HG03354 (cell line): ENCODE measurements at regions not wholly inside any gene's neighbourhood (a gene's known extent, or its start where the extent isn't known, plus 50 kb on each side); places are given as distances from the start of the nearest gene placed in this dataset.
"Not testable (repeated sequence)": the region's sequence is repeated elsewhere in the genome, so short reads cannot be mapped to it uniquely, and the experiment has no call there.

Source experiments
- ATAC-seq: cut with Tn5 transposase; IDR thresholded peaks from one replicate; pipeline ENCODE4 v1.9.1; 2021; ENCODE audit warnings: mild to moderate bottlenecking; ENCODE audit not compliant: unreplicated experiment, poor library complexity, severe bottlenecking

GRCh38 chr13:79861731-79862130, 380.8 kb downstream of the NDFIP2 start:
- ATAC-seq, result no peak

- no peak for ATAC-seq
Measured at GRCh38 chr13:79860791-79861190, 379.8 kb downstream of the NDFIP2 start.

DNA sequence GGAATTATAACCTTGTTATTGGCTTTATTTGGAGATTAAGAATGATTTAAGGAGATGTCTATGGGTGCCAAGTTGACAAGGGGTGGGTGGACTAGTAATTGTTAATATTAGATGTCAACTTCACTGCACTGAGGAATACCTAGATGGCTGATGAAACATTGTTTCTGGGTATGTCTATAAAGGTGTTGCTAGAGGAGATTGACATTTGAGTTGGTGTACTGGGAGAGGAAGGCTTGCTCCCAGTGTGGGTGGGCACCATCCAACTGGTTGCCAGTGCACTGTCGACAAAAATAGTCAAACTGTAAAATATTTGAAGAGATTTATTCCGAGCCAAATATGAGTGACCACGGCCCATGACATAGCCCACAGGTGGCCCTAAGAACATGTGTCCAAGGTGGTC, 378.8 kb downstream of the NDFIP2 start:
- ATAC-seq, result no peak

- ATAC-seq, result no peak
Measured at GRCh38 chr13:79853251-79853650, 372.3 kb downstream of the NDFIP2 start.

GRCh38 chr13:79851318-79851717, 370.4 kb downstream of the NDFIP2 start:
- ATAC-seq, result no peak

GRCh38 chr13:79847882-79848592, 367.1 kb downstream of the NDFIP2 start:
- no peak for ATAC-seq

DNA sequence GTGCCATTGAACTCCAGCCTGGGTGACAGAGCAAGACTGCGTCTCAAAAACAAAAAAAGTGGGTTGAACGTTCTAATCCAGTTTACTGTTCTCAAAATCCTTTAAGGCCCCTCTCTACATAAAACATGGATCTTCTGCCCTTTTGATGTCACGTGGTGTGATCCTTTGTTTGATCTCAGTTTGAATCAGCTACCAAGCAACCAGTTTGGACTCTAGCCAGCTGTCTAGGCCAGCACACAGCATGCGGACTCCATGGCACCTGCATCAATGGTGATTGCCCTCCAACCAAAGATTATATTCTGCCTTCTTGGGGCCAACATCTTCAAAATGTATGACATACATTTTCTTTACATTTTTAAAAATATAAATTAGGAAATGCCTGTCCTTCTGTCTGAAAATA, 365.4 kb downstream of the NDFIP2 start:
- ATAC-seq, result no peak

GRCh38 chr13:79837741-79838450, 356.9 kb downstream of the NDFIP2 start:
- ATAC-seq, result no peak

- ATAC-seq, result not testable (repeated sequence)
Measured at GRCh38 chr13:79836121-79836520, 355.2 kb downstream of the NDFIP2 start.

- ATAC-seq, result no peak
Measured at GRCh38 chr13:79834876-79835275, 353.9 kb downstream of the NDFIP2 start.

- no peak for ATAC-seq
Measured at GRCh38 chr13:79833991-79834390, 353.0 kb downstream of the NDFIP2 start.

DNA sequence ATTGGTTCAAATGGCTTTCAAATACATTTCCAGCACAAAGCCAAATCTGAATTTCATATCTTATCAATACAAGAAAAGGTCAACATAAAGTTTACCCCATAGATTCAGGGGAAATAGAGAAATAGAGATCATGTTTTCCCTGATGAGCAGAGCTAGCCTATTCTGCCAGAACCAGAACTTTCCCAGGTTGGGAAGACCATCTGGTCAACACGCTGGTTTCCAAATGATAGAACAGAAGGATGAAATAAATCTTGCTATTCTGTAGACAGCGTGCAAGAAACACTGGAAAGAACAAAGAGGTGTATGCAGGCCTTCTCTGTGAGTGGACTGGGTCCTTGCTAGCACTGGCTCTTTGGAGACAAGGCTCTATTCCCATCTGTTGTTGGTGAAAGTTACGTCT, 350.6 kb downstream of the NDFIP2 start:
- no peak for ATAC-seq

DNA sequence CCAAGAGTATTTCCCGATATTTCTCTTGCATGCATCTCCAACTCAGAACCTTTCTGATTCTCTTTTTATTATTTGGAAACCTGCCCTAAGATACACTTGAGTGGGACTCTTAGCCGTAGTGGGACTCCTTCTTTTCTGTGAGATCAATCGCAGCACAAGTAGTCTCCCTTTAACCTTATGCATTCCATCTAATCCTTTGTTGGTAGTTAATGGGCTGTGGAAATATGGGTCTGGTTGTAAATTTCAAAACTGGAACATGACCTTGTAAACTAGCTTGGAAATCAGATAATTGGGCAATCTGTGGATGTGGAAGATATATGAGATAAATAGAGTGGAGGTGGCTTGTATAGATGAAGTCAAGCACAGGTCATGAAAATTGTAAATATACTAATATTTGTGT, 350.0 kb downstream of the NDFIP2 start:
- ATAC-seq, result no peak

- no peak for ATAC-seq
Measured at GRCh38 chr13:79830426-79830825, 349.5 kb downstream of the NDFIP2 start.

- ATAC-seq, result no peak
Measured at GRCh38 chr13:79829880-79830279, 348.9 kb downstream of the NDFIP2 start.

GRCh38 chr13:79825959-79826358, 345.0 kb downstream of the NDFIP2 start:
- no peak for ATAC-seq

DNA sequence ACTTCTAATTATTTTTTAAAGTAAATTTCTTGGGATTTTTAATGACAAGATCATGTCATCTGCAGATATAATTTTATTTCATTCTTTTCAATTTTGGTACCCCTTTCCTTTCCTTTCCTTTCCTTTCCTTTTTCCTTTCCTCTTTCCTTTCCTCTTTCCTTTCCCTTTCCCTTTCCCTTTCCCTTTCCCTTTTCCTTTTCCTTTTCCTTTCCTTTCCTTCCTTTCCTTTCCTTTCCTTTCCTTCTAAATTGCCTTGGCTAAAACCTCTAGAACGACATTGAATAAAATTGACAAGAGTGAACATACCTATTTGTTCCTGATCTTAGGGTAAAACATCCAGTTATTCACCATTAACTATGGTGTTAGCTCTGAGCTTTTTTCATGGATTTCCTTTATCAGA, 334.1 kb downstream of the NDFIP2 start:
- ATAC-seq, result no peak

GRCh38 chr13:79812070-79812850, 331.3 kb downstream of the NDFIP2 start:
- ATAC-seq, result peak; percentile 73

GRCh38 chr13:79811170-79811569, 330.2 kb downstream of the NDFIP2 start:
- ATAC-seq, result no peak

DNA sequence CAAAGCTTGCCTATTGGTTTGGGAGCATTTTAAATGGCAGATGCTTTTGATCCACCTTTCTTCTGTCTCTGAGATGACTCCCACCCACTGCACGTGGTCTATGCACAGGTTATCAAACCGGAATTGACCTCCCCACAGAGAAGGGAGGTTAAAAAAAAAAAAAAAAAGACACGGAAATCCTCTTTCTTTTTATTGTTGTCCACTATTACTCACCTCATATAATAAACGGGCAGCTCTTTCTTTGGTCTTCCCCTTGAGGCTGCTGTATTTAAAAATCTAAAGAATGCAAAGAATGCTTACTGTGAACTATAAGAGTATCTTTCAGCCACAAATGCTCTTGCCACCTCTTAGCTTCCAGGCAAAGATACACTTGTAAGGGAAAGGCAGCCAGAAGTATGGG, 329.7 kb downstream of the NDFIP2 start:
- ATAC-seq, result no peak

DNA sequence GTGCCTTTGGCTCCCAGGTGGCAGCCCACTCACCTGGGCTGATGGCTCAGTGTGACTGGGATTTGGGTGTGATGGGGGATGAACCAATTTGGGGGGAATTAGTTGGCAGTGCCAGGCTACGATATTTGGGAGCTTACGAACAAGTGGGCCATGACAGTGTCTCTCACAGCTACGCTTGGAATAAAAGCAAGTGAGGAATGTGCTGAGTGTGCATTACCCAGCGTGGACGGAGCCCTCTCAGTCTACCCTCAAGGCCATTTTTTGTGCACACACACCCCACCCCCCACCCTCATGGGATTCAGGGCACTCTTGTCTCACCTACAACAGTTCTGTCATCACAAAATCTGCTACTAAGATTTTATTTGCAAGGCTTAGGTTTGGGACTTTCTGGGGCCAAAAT, 329.1 kb downstream of the NDFIP2 start:
- no peak for ATAC-seq
